ENCODE measurements at regions not wholly inside any gene's neighbourhood (a gene's known extent, or its start where the extent isn't known, plus 50 kb on each side); places are given as distances from the start of the nearest gene placed in this dataset.
"Not testable (repeated sequence)": the region's sequence is repeated elsewhere in the genome, so short reads cannot be mapped to it uniquely, and the experiment has no call there.

- no peak for DNase-seq
Observed at GRCh38 chr1:80384083-80384830, 1377.7 kb upstream of the ADGRL4 start.

- no peak for DNase-seq
Observed at GRCh38 chr1:80375662-80376061, 1369.1 kb upstream of the ADGRL4 start.

GRCh38 chr1:80375109-80375508 lies 1368.6 kb upstream of the ADGRL4 start:
- DNase-seq, result no peak

- no peak for DNase-seq
Observed at GRCh38 chr1:80369780-80370179, 1363.2 kb upstream of the ADGRL4 start.

GRCh38 chr1:80367058-80367457 lies 1360.5 kb upstream of the ADGRL4 start:
- no peak for DNase-seq

GRCh38 chr1:80365359-80366021 lies 1359.0 kb upstream of the ADGRL4 start:
- no peak for DNase-seq

GRCh38 chr1:80363689-80364475 lies 1357.4 kb upstream of the ADGRL4 start:
- DNase-seq, result no peak

- DNase-seq, result no peak
Observed at GRCh38 chr1:80359666-80360065, 1353.1 kb upstream of the ADGRL4 start.

GRCh38 chr1:80349218-80349617 lies 1342.7 kb upstream of the ADGRL4 start:
- no peak for DNase-seq

GRCh38 chr1:80341021-80341420 lies 1334.5 kb upstream of the ADGRL4 start:
- DNase-seq, result no peak

GRCh38 chr1:80318108-80318507 lies 1311.6 kb upstream of the ADGRL4 start:
- no peak for DNase-seq

GRCh38 chr1:80310703-80311245 lies 1304.2 kb upstream of the ADGRL4 start:
- DNase-seq, result no peak

GRCh38 chr1:80305466-80305865 lies 1298.9 kb upstream of the ADGRL4 start:
- DNase-seq, result no peak

- DNase-seq, result no peak
Observed at GRCh38 chr1:80293818-80294217, 1287.3 kb upstream of the ADGRL4 start.

GRCh38 chr1:80288750-80289149 lies 1282.2 kb upstream of the ADGRL4 start:
- not testable (repeated sequence) for DNase-seq

- DNase-seq, result no peak
Observed at GRCh38 chr1:80282536-80282935, 1276.0 kb upstream of the ADGRL4 start.

- DNase-seq, result no peak
Observed at GRCh38 chr1:80278936-80279335, 1272.4 kb upstream of the ADGRL4 start.

- DNase-seq, result no peak
Observed at GRCh38 chr1:80274256-80274655, 1267.7 kb upstream of the ADGRL4 start.

- DNase-seq, result no peak
Observed at GRCh38 chr1:80272495-80272894, 1266.0 kb upstream of the ADGRL4 start.

- DNase-seq, result no peak
Observed at GRCh38 chr1:80258659-80259058, 1252.1 kb upstream of the ADGRL4 start.

- DNase-seq, result no peak
Observed at GRCh38 chr1:80251591-80251990, 1245.1 kb upstream of the ADGRL4 start.

- no peak for DNase-seq
Observed at GRCh38 chr1:80251171-80251570, 1244.6 kb upstream of the ADGRL4 start.

- no peak for DNase-seq
Observed at GRCh38 chr1:80250573-80251168, 1244.1 kb upstream of the ADGRL4 start.

Data from right kidney (tissue), 1 donor.